Smooth muscle cell (in vitro differentiated cells): ENCODE measurements at regions not wholly inside any gene's neighbourhood (a gene's known extent, or its start where the extent isn't known, plus 50 kb on each side); places are given as distances from the start of the nearest gene placed in this dataset.

Experiments
- DNase-seq: peaks from one replicate; lab custom pipeline; 2025; ENCODE audit not compliant: unreplicated experiment; lab: John Stamatoyannopoulos, UW
- H2AFZ ChIP-seq: fragments of 200-600 bp; sonication (generic); 2 replicates; pipeline ENCODE4 v1.6.0; 2016; ENCODE audit warnings: antibody characterized with exemption, low read depth, mild to moderate bottlenecking
- H3F3A ChIP-seq: fragments of 200-600 bp; sonication (generic); 2 replicates; pipeline ENCODE4 v1.6.0; 2017; ENCODE audit warnings: antibody characterized with exemption, low read depth
- H3K27ac ChIP-seq: fragments of 200-600 bp; sonication (generic); 2 replicates; pipeline ENCODE4 v1.5.1; 2016; ENCODE audit warnings: low read depth, mild to moderate bottlenecking
- H3K27me3 ChIP-seq: fragments of 200-600 bp; sonication (generic); 2 replicates; pipeline ENCODE4 v1.6.1; 2016; ENCODE audit warnings: low read depth, mild to moderate bottlenecking
- H3K36me3 ChIP-seq: fragments of 200-600 bp; sonication (generic); 2 replicates; pipeline ENCODE4 v1.5.1; 2016; ENCODE audit warnings: low read depth
- H3K4me1 ChIP-seq: fragments of 200-600 bp; sonication (generic); 2 replicates; pipeline ENCODE4 v1.5.1; 2016; ENCODE audit warnings: low read depth
- H3K4me2 ChIP-seq: fragments of 200-600 bp; sonication (generic); 2 replicates; pipeline ENCODE4 v1.6.0; 2016; ENCODE audit warnings: mild to moderate bottlenecking
- H3K4me3 ChIP-seq: fragments of 200-600 bp; sonication (generic); 2 replicates; pipeline ENCODE4 v1.5.1; 2016; ENCODE audit warnings: mild to moderate bottlenecking
- H3K79me2 ChIP-seq: fragments of 200-600 bp; sonication (generic); 2 replicates; pipeline ENCODE4 v1.6.0; 2016; ENCODE audit warnings: low read depth, mild to moderate bottlenecking
- H3K9ac ChIP-seq: fragments of 200-600 bp; sonication (generic); 2 replicates; pipeline ENCODE4 v1.6.0; 2016; ENCODE audit warnings: low read depth
- H3K9me3 ChIP-seq: fragments of 200-600 bp; sonication (generic); replicated peaks from 2 replicates; pipeline ENCODE4 v1.5.1; 2016; ENCODE audit warnings: low read depth
- H4K20me1 ChIP-seq: fragments of 200-600 bp; sonication (generic); 2 replicates; pipeline ENCODE4 v1.6.0; 2016; ENCODE audit warnings: low read depth
- CTCF ChIP-seq: fragments of 200-600 bp; sonication (generic); IDR thresholded peaks from 2 replicates; pipeline ENCODE4 v1.5.1; 2017; ENCODE audit warnings: borderline replicate concordance, mild to moderate bottlenecking, antibody characterized with exemption; ENCODE audit not compliant: insufficient read depth, poor library complexity, severe bottlenecking
- WGBS: methylation state at CpG from one replicate; pipeline ENCODE4 v1.1.7; 2016; ENCODE audit warnings: low lambda C conversion rate; 5-methylcytosine and 5-hydroxymethylcytosine counted together

GRCh38 chr9:12182806-12183205 lies 510.4 kb upstream of the TYRP1 start:
- Histone ChIP-seq H3F3A (no peaks in the 10 kb centered on the region), H3K4me3 (no peak overlapping the region), H4K20me1 (no peaks in the 10 kb centered on the region), H3K36me3 (no peaks in the 10 kb centered on the region), H3K4me1 (no peaks in the 10 kb centered on the region), H3K9me3 (no peaks in the 10 kb centered on the region), H3K9ac (no peak overlapping the region), H3K27me3 (no peaks in the 10 kb centered on the region), H3K79me2 (no peaks in the 10 kb centered on the region), H3K4me2 (peak overlapping the region; percentile 1), H2AFZ (no peak overlapping the region), H3K27ac (peak overlapping the region; percentile 41)
- no peak for TF ChIP-seq CTCF
- DNase-seq, result no peak
- WGBS, result 100% methylated on average over 1 of the region's 1 CpG

GRCh38 chr9:12183321-12183720 lies 509.9 kb upstream of the TYRP1 start:
- H2AFZ ChIP-seq, result no peak overlapping the region
- peak overlapping the region; percentile 87 for H3K27ac ChIP-seq
- no peaks in the 10 kb centered on the region for H4K20me1 ChIP-seq

DNA sequence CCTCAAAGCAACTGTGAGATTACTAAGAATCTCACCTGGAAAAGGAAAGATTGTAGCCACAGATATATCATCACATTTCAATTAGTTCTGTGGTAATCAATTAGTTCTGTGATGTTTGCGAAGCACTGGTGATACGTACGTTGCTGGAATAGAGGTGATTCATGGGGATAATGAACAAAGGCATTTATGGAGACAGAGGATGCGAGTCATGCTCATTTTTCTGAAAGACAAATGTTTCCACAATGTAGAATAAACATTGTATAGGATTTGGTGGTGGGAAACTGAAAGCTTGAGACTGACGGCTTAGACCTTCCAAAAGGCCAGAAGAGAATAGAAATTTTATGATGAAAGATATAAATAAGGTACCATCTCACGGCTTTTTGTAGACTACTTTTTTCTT lies 507.3 kb upstream of the TYRP1 start:
- no peaks in the 10 kb centered on the region for H4K20me1 ChIP-seq
- H3K9ac ChIP-seq, result no peak overlapping the region
- H2AFZ ChIP-seq, result no peak overlapping the region
- H3K36me3 ChIP-seq, result no peaks in the 10 kb centered on the region
- 48% methylated on average over 6 of the region's 6 CpGs for WGBS
- no peak for TF ChIP-seq CTCF
- no peaks in the 10 kb centered on the region for H3K4me1 ChIP-seq
- no peaks in the 10 kb centered on the region for H3K27me3 ChIP-seq
- DNase-seq, result no peak
- H3F3A ChIP-seq, result no peaks in the 10 kb centered on the region
- H3K4me3 ChIP-seq, result no peak overlapping the region
- no peak overlapping the region for H3K27ac ChIP-seq
- H3K9me3 ChIP-seq, result no peaks in the 10 kb centered on the region
- no peak overlapping the region for H3K4me2 ChIP-seq
- H3K79me2 ChIP-seq, result no peaks in the 10 kb centered on the region

More at GRCh38 chr9:12183321-12183720, 509.9 kb upstream of the TYRP1 start:
- 33% methylated on average over 3 of the region's 3 CpGs for WGBS
- no peaks in the 10 kb centered on the region for H3K79me2 ChIP-seq
- no peak for TF ChIP-seq CTCF
- DNase-seq, result no peak
- H3K9ac ChIP-seq, result peak overlapping the region; percentile 43
- H3K4me3 ChIP-seq, result no peak overlapping the region
- H3K27me3 ChIP-seq, result no peaks in the 10 kb centered on the region
- H3K9me3 ChIP-seq, result no peaks in the 10 kb centered on the region
- no peaks in the 10 kb centered on the region for H3K4me1 ChIP-seq
- H3K36me3 ChIP-seq, result no peaks in the 10 kb centered on the region
- no peaks in the 10 kb centered on the region for H3F3A ChIP-seq
- H3K4me2 ChIP-seq, result peak overlapping the region; percentile 41

DNA sequence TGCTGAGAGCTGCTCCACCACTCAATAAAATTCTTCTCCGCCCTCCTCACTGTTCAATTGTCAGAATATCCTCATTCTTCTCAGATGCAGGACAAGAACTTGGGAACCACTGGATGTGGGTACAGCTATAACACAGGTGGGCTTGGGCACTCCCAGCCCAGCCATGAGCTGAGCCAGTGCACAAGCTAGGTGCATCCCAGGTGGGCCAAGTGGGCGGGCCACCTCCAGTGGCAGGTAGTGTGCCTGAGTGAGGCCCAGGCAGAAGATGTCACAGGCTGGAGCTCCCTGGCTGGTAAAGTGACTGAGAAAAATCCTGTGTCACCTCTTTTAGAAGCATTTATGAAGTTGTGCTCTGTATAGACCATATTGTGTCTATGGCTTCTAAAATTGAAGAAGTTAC lies 501.6 kb upstream of the TYRP1 start:
- DNase-seq, result no peak
- WGBS, result 89% methylated on average over 2 of the region's 2 CpGs
- Histone ChIP-seq H3F3A (no peaks in the 10 kb centered on the region), H3K9me3 (no peaks in the 10 kb centered on the region), H3K27ac (no peak overlapping the region), H3K9ac (no peak overlapping the region), H3K4me3 (no peak overlapping the region), H3K79me2 (no peaks in the 10 kb centered on the region), H3K27me3 (no peaks in the 10 kb centered on the region), H3K4me2 (no peak overlapping the region), H3K4me1 (no peaks in the 10 kb centered on the region), H4K20me1 (no peaks in the 10 kb centered on the region), H2AFZ (no peak overlapping the region), H3K36me3 (no peaks in the 10 kb centered on the region)
- TF ChIP-seq CTCF, result no peak
